ENCODE measurements at regions not wholly inside any gene's neighbourhood (a gene's known extent, or its start where the extent isn't known, plus 50 kb on each side); places are given as distances from the start of the nearest gene placed in this dataset.
"Not testable (repeated sequence)": the region's sequence is repeated elsewhere in the genome, so short reads cannot be mapped to it uniquely, and the experiment has no call there.

DNA sequence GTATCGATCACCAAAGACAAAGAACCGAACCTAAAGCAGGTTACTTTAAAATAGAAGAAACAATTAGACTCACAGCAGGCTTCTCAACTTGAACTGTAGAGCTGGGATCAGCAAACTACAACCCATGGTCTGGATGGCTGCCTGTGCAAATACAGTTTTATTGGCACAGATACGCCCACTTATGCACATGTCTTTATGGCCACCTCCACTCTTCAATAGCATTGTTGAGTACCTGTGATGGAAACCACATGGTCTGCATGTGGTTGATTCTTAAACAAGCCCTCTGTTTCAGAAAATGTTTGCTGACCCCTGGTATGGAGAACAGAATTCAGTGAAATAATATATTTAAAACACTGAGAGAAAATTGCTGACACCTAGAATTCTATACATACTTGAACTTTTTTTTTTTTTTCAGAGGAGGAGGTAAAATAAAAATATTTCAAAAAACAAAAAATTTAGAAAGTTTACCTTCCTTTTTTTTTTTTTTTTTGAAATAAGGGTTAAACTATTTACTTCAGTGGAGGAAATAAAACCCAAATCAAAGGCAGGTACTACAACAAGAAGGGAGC lies 263.8 kb upstream of the ATP10A start:
- DNase-seq (ENCODE audit: low read depth, low spot score) = no peak

GRCh38 chr15:26126070-26126469 lies 262.9 kb upstream of the ATP10A start:
- no peak for DNase-seq (ENCODE audit: low read depth, low spot score)

- no peak for DNase-seq (ENCODE audit: low read depth, low spot score)
These were observed 262.5 kb upstream of the ATP10A start for GRCh38 chr15:26125664-26126063.

DNA sequence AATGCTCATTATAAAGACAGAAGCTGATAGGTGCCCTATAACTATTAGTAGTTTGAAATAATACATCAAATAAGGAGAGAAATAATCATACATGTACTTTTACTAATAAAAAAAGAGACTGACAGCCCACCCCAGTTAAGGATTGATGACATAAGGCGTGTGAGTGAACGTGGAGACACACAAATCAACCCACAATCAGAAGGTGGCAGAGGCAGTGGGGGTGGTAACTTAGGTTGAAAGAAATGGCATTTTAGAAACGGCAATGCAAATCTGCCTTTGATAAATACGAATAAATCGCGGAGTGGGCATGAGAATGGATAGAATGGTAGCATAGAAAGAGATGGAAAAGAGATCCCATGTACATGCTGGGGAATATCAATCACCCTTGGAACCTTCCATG lies 256.2 kb upstream of the ATP10A start:
- no peak for DNase-seq (ENCODE audit: low read depth, low spot score)

DNA sequence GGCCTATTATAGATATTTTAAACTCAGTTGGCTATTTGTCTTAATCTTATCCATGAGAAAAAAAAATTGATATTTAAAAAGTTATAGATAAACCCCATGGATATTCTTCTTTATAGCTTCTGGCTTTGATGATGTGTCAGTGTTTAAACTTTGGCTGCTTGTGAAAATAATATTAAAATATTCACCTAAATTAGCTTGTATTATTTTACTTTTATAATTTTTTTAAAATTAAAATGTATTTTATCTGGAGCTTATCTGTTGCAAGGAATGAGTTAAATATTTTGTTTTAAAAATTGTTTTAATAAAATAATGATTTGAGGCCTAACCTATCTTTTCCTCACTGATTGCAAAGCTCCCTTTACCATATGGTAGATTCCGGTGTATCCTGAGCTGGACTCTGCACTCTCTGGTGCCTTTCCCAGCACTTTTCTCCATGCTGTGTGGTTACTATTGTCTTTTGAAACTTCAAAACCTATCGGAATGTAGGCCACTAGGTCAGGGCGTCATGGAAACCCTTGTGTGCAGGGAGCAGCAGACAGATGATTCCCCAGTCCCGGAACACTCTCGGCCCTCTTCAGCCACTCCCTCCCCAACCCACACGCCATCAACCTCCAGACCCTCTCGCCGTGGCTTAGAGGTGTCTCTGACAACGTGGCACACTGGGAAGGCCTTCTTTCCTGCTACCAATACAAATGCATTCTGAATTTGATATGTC lies 252.3 kb upstream of the ATP10A start:
- DNase-seq (ENCODE audit: low read depth, low spot score) = no peak

DNA sequence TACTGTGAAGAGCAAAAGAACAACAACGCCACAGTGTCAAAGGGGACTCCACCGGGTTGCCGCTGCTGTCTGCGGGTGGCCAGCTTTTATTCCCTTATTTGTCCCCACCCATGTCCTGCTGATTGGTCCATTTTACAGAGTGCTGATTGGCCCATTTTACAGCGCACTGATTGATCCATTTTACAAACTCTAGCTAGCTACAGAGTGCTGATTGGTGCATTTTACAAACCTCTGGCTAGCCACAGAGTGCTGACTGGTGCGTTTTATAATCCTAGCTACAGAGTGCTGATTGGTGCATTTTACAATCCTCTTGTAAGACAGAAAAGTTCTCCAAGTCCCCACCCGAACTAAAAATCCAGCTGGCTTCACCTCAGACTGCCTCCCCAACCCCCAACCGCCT lies 251.0 kb upstream of the ATP10A start:
- DNase-seq (ENCODE audit: low read depth, low spot score) = not testable (repeated sequence)

GRCh38 chr15:26113296-26113695 lies 250.2 kb upstream of the ATP10A start:
- no peak for DNase-seq (ENCODE audit: low read depth, low spot score)

- DNase-seq (ENCODE audit: low read depth, low spot score) = no peak
These were observed 246.1 kb upstream of the ATP10A start for GRCh38 chr15:26109203-26109602.

DNA sequence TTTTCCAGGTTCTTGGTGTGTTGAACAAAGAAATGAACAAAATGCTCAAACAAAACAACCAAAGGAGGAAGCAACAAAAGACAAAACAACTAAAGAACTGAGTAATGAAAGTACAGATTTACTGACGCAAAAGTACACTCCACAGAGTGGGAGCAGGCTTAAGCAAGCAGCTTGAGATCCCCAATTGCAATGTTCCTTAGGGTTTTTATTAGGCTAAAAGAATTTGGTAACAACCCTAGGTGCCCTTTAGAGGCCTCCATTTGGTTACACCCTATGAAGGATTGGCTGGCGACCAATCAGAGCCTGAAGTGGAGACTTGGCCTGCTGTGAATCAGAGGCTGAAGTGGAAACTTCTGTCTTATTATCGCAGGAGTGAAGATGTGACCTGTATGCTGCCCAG lies 243.4 kb upstream of the ATP10A start:
- DNase-seq (ENCODE audit: low read depth, low spot score) = no peak

DNA sequence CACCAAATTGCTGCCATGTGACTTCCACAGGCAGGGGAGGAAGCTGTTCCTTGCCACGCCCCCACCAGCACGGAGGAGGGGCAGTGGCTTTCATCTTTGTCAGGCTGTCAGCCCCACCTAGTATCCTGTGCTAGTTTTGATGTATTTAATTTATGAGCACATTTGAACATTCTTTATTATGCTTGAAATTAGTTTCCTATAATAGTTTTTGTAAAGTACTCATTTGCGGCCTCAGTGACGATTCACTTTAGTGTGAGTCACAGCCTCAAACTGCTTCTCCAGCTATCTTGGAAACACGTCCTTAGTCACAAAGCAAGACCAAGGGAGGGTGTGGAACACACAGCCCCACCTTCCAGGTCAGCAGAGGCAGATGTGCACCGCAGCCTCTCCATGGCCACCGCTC lies 239.9 kb upstream of the ATP10A start:
- no peak for DNase-seq (ENCODE audit: low read depth, low spot score)

DNA sequence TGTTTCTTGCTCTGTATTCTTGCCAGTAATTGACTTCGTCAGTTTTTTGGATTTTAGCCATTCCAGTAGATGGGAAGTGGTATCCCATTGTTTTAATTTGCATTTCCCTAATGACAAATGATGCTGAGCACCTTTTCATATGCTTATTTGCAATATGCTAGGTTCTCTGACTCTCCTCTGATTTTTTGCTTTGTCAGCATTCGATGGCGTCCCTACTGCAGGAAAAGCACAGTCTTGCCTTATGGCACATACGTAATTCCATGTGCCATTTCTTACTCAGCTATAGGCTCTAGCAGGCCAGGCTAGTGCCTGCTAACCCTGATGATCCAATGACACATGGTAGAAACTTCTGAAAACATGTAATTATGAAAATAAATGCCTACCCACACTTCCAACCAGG lies 239.2 kb upstream of the ATP10A start:
- no peak for DNase-seq (ENCODE audit: low read depth, low spot score)

- DNase-seq (ENCODE audit: low read depth, low spot score) = no peak
These were observed 238.3 kb upstream of the ATP10A start for GRCh38 chr15:26101443-26101842.

DNA sequence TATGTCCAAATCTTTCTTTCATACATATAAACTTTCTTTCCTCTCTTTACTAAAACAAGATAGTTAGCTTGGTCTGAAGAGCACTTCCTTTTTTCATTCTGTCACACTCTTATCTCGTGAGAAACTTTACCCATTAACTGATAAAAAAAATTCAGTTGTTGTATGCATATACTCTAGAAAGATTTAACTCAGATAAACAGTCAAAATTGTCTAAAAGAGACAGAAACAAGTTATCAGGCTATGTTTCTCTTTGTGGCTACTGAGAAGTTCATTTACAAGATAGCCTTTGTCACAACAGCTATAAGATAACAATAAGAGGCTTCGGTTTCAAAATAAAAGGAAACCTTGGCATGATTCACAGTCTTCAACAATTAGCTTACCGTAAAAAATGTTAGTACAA lies 235.7 kb upstream of the ATP10A start:
- no peak for DNase-seq (ENCODE audit: low read depth, low spot score)

DNA sequence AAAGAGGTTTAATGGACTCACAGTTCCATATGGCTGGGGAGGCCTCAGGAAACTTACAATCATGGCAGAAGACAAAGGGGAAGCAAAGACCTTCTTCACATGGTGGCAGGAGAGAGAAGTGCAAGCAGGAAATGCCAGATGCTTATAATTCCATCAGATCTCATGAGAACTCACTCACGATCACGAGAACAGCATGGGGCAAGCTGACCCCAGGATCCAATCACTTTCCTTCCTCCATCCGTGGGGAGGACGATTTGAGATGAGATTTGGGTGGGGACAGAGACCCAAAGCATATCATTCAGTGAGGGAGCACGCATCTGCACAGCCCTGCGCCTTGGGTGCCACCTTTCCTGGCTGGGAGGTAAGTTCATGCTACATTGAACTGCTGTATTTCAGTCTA lies 234.1 kb upstream of the ATP10A start:
- DNase-seq (ENCODE audit: low read depth, low spot score) = no peak

- no peak for DNase-seq (ENCODE audit: low read depth, low spot score)
These were observed 233.5 kb upstream of the ATP10A start for GRCh38 chr15:26096581-26096980.

- DNase-seq (ENCODE audit: low read depth, low spot score) = no peak
These were observed 232.7 kb upstream of the ATP10A start for GRCh38 chr15:26095710-26096330.

DNA sequence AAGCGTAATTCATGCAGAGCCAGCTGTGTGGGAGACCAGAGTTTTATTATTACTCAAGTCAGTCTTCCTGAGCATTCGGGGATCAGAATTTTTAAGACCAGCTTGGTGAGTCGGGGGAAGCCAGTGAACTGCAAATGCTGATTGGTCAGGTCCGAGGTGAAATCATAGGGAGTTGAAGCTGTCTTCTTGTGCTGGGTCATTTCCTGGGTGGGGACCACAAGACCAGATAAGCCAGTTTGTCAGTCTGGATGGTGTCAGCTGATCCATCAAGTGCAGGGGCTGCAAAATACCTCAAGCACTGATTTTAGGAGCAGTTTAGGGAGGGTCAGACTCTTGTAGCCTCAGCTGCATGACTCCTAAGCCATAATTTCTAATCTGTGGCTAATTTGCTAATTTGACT lies 228.1 kb upstream of the ATP10A start:
- no peak for DNase-seq (ENCODE audit: low read depth, low spot score)

GRCh38 chr15:26087881-26088280 lies 224.8 kb upstream of the ATP10A start:
- no peak for DNase-seq (ENCODE audit: low read depth, low spot score)

DNA sequence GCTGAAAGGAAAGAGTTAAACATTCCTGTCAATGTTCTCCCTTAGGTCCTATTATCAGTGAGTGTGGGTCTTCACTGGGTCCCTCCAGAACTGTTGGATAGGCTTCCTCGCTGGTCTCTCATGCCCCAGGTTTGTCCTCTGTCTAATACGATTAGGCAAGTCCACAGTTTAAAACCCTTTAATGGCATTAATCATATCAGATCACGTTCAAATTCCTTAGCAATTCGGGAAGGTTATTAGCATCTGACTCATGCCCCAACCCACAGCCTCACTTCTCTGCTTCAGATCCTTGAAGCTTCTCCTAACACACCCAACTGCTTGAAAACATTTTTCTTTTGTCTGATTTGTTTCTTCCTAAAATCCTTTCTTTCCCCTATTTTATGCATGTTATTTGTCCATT lies 224.3 kb upstream of the ATP10A start:
- DNase-seq (ENCODE audit: low read depth, low spot score) = no peak

GRCh38 chr15:26084771-26085170 lies 221.6 kb upstream of the ATP10A start:
- no peak for DNase-seq (ENCODE audit: low read depth, low spot score)

DNA sequence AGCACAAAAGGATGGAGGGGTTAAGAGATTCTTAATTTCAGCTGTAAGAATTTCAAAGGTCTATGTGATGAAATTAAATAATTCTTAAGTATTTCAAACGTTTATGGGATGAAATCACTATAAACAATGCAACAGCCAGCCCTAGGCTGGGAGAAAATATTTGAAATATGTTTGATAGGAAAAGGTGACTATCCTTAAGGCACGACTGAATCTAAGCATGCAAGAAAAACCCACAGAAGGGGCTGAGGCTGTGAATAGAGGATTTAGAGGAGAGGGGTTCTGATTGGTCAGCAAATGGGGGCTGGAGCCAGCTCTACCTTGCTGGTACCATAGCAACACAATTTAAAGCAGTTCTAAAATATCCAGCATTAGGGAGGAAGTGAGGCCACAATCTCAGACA lies 220.8 kb upstream of the ATP10A start:
- no peak for DNase-seq (ENCODE audit: low read depth, low spot score)

DNA sequence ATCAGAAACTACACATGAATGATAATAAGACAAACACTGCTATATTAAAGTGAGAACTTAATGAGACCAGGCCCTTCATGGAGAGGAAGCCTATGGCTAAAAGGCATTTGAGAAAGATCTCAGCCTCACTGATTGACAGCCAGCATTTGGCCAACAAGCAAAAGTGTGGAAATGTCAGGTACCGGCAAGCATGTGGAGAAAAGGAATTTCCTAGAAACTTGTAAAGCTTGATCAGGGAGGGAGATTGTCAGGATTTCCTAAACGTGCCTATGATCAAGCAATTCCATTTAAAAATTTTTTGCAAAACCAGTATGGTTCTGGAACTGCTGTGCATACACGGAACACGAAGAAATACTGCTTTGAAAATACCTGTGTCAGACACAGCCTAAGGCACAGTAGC lies 220.3 kb upstream of the ATP10A start:
- no peak for DNase-seq (ENCODE audit: low read depth, low spot score)

Measured in smooth muscle cell of the brain vasculature (primary cell).